ENCODE measurements at regions not wholly inside any gene's neighbourhood (a gene's known extent, or its start where the extent isn't known, plus 50 kb on each side); places are given as distances from the start of the nearest gene placed in this dataset.
A peak's percentile ranks its signal among the peaks of the same experiment; 100 is the strongest.

GRCh38 chr16:75911896-75912295 is 185.6 kb upstream of the CPHXL start:
- in situ Hi-C loops (cut with HindIII; ENCODE audit: low sequenced_read_pairs), result no loop called here
- no peak overlapping the region for H3K4me3 ChIP-seq (ENCODE audit: low read depth, low read length)
- TF ChIP-seq CTCF (IDR thresholded peaks at IDR 0.05; ENCODE audit: low read depth, low read length, missing control alignments), result no peak
- DNase-seq (ENCODE audit: low read depth), result no peak

GRCh38 chr16:75913958-75914357 is 187.7 kb upstream of the CPHXL start:
- no peak for DNase-seq (ENCODE audit: low read depth)
- H3K4me3 ChIP-seq (ENCODE audit: low read depth, low read length), result no peak overlapping the region
- in situ Hi-C loops (cut with HindIII; ENCODE audit: low sequenced_read_pairs), result no loop called here
- TF ChIP-seq CTCF (IDR thresholded peaks at IDR 0.05; ENCODE audit: low read depth, low read length, missing control alignments), result no peak

DNA sequence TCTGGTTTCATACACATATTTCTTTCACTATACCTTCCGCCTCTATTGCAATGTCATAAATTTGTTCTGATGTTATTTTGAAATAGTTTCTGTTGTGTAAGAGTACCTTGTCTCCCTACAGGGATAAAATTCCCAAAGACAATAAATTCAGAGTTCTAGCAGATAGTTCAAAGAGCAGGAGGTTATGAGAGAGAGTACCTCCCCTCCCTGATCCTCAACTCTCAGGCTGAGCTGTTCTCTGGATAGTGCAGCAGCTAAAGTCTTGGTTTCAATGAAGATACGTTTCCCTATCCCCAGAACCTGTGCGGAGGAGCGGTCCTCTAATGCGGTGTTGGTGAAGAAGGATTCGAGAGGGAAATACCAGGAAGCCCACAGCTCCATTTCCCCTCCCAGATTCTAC is 190.2 kb upstream of the CPHXL start:
- no peak for TF ChIP-seq CTCF (IDR thresholded peaks at IDR 0.05; ENCODE audit: low read depth, low read length, missing control alignments)
- DNase-seq (ENCODE audit: low read depth), result no peak
- H3K4me3 ChIP-seq (ENCODE audit: low read depth, low read length), result no peak overlapping the region
- in situ Hi-C loops (cut with HindIII; ENCODE audit: low sequenced_read_pairs), result no loop called here

GRCh38 chr16:75918109-75918508 is 191.8 kb upstream of the CPHXL start:
- no peak overlapping the region for H3K4me3 ChIP-seq (ENCODE audit: low read depth, low read length)
- in situ Hi-C loops (cut with HindIII; ENCODE audit: low sequenced_read_pairs), result no loop called here
- DNase-seq (ENCODE audit: low read depth), result no peak
- no peak for TF ChIP-seq CTCF (IDR thresholded peaks at IDR 0.05; ENCODE audit: low read depth, low read length, missing control alignments)

DNA sequence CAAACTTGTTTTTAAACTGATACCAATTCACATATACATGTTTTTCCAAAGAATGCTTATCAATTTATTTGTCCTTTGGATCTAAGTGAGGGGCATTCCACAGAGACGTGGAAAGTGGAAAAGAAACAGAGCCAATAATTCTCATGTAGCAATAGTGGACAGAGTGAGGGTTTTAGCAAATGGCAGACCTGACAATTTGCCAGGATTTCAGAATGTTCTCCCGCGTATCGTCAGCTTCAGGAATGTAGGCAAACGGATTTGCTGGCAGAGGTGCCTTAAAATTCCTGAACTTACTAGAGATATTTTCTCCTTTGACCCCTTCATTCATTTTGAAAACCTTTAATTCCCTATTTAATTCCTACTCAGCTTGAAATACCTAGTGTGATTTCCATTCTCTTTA is 193.4 kb upstream of the CPHXL start:
- TF ChIP-seq CTCF (IDR thresholded peaks at IDR 0.05; ENCODE audit: low read depth, low read length, missing control alignments), result no peak
- DNase-seq (ENCODE audit: low read depth), result peak; percentile 3
- in situ Hi-C loops (cut with HindIII; ENCODE audit: low sequenced_read_pairs), result no loop called here
- H3K4me3 ChIP-seq (ENCODE audit: low read depth, low read length), result no peak overlapping the region

- no peak for DNase-seq (ENCODE audit: low read depth)
- no peak for TF ChIP-seq CTCF (IDR thresholded peaks at IDR 0.05; ENCODE audit: low read depth, low read length, missing control alignments)
- H3K4me3 ChIP-seq (ENCODE audit: low read depth, low read length), result no peak overlapping the region
- in situ Hi-C loops (cut with HindIII; ENCODE audit: low sequenced_read_pairs), result no loop called here
These were observed 195.0 kb upstream of the CPHXL start for GRCh38 chr16:75921281-75921680.

GRCh38 chr16:75922250-75922649 is 196.0 kb upstream of the CPHXL start:
- no peak for DNase-seq (ENCODE audit: low read depth)
- in situ Hi-C loops (cut with HindIII; ENCODE audit: low sequenced_read_pairs), result no loop called here
- H3K4me3 ChIP-seq (ENCODE audit: low read depth, low read length), result no peak overlapping the region
- no peak for TF ChIP-seq CTCF (IDR thresholded peaks at IDR 0.05; ENCODE audit: low read depth, low read length, missing control alignments)
